ENCODE measurements at regions not wholly inside any gene's neighbourhood (a gene's known extent, or its start where the extent isn't known, plus 50 kb on each side); places are given as distances from the start of the nearest gene placed in this dataset.

DNA sequence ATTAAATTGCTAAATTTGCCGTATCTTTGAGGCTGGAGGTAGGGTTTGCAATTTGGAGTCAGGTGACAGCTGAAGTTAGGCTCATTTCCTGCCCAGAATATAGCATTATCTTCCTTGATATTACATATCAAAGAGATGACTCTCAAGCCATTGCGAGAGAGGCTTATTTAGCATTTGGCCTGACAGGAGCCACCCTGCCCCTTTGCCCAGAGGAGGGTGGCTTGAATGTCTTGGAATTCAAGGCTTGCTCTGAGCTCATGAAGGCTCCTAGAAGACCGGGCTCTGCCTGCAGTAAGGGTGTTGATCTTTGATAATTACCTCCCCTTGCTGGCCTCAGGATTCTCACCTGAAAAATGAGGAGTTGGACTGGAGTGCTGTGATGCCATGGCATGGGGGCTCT, 251.4 kb upstream of the C2CD4B start:
- TF ChIP-seq, protein P1, sequence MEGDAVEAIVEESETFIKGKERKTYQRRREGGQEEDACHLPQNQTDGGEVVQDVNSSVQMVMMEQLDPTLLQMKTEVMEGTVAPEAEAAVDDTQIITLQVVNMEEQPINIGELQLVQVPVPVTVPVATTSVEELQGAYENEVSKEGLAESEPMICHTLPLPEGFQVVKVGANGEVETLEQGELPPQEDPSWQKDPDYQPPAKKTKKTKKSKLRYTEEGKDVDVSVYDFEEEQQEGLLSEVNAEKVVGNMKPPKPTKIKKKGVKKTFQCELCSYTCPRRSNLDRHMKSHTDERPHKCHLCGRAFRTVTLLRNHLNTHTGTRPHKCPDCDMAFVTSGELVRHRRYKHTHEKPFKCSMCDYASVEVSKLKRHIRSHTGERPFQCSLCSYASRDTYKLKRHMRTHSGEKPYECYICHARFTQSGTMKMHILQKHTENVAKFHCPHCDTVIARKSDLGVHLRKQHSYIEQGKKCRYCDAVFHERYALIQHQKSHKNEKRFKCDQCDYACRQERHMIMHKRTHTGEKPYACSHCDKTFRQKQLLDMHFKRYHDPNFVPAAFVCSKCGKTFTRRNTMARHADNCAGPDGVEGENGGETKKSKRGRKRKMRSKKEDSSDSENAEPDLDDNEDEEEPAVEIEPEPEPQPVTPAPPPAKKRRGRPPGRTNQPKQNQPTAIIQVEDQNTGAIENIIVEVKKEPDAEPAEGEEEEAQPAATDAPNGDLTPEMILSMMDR (IDR thresholded peaks at IDR 0.05; ENCODE audit: low read length), result no peak
- TF ChIP-seq EZH2 (optimal IDR thresholded peaks at IDR 0.05; ENCODE audit: low read depth, low read length), result no peak
- TF ChIP-seq EZH2phosphoT487 (IDR thresholded peaks at IDR 0.05; ENCODE audit: low read length), result no peak

All from MM.1S (cell line).